ENCODE measurements at regions not wholly inside any gene's neighbourhood (a gene's known extent, or its start where the extent isn't known, plus 50 kb on each side); places are given as distances from the start of the nearest gene placed in this dataset.

- DNase-seq, result no peak
Observed at GRCh38 chr6:1081551-1082284, 230.2 kb upstream of the FOXQ1 start.

DNA sequence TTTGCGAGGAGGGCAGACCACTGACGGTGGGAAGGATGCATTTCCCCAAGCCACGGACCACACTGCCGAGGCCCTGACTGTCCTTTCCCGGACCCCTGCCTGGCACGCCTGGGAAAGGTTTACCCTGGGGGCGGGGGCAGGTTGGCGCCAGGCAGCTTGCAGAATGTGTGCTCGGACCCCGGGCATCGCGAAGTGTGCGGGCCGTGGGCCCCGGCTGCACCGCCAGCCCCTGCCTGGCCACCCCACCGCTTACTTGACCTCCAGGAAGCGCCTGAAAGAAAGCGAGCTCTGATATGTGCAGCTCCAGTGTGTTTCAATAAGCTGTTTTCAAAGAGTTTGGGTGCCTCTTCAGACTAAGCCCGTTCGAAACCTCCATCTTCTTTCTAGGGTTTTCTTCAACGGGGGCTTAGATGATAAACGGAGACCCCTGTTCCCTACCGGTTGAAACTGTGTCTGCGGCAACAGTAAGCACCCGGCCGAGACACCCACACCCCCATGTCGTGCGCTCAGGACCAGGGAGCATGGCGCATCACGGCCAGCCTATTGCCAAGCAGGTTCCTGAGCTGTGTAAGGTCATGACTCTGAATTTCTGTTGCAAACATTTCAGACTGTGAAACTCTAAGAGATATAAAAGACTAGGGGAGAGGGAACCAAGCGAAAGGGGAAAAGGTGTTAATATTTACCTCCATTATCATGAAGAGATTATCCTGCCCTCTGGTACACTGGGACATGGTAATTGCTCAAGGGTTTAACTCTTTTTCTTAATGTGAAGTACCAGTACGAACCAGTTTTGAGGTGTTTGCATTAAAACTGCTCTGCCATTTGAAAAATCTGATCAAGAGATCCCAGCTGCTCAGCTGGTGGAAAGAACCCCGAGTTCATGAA is 231.2 kb upstream of the FOXQ1 start:
- DNase-seq, result no peak

GRCh38 chr6:1079525-1079924 is 232.4 kb upstream of the FOXQ1 start:
- DNase-seq, result no peak

DNA sequence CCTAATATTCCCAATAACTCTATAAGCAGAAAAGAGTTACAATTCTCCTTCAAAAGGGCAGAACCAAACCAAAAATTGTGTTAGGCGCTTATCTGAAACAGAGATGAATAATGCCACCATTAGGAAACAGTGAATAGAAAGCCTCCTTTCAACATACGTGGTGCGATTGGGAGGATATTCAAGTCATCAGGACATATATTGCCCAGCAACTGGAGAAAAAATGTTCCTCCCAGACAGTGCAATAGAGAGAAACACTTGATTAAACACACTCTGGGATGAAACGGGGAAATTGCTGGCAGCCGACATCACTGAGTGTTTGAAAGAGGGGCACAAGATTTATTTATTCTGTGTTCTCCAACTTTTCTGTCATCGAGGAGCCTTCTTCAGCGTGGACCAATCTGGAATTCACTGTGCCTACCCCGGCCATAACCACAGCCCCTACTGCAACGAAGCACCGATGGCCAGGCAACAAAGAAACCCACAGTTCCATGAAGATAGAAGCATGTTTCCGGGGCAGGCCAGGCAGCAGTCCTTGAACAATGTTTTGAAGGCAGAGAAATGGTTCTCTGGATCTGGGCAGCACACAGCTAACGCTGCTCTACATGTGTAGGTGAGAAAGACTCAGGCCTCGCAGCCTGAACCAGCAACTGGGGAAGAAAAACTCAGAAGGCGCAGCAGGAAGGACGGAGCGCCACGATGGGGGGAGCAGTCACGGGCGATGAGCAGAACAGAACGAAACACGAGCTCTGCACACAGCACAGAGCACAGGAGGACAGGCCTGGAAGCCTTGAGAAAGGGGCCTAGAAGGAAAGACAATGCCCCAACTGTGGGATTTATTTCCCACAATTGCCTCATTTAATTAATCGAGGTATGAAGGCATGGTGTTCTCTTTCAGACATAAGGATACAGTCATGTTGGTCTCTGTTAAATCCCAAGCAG is 234.2 kb upstream of the FOXQ1 start:
- no peak for DNase-seq

DNA sequence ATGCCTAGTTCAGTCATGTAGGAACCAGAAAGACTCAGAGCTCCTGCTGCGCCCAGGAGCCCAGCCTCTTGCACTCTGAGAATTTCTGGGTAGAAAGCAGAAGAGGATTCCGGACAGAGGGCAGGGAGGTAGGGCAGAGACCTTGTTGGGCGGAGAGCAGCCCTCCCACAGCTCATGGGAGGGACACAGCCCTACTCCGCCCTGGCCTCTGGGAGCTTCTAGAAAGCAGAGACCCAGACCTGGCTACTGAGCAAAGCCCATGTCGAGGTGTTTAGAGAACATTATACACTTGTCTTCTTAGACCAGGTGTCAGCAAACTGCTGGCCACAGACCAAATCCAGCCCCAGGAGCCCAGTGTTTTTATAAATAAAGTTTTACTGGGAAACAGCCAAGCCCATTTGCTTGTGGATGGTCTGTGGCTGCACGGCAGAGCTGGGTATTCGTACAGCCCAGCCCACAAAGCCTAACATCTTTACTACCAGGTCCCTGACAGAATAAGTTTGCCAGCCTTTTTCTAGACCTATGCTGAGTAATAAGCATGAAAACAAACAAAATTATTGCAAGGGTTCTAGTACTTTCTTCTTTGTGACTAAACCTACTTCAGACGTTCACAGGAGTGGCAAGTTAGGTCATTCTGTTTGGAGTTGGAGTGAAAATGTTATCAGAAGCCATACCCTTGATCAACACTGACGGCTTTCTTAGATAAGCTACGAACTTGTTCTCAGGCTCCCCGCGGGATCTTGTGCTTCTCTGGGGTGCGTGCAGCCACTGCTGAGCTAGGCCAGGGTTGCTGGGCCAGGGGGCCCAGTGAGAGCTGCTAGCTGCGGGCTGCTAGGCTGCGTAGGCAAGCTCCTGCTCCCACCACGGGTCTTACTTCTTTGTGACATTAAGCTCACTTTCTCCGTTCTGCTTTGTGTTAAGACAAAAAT is 235.1 kb upstream of the FOXQ1 start:
- no peak for DNase-seq

DNA sequence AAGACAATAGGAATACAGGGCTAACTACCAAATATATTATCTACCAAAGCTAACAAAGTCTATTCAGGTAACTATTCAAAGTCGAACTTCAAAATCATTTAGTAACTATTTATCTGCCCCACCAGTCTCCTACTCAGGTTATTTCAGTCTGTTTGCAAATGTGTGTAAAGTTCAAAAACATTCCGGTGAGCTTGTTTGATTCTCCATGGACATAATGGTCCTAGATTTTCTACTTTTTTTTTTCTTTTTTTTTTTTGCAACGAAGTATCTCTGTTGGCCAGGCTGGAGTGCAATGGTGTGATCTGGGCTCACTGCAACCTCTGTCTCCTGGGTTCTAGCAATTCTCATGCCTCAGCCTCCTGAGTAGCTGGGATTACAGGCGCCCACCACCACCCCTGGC is 236.0 kb upstream of the FOXQ1 start:
- DNase-seq, result no peak

GRCh38 chr6:1075444-1075843 is 236.5 kb upstream of the FOXQ1 start:
- no peak for DNase-seq

DNA sequence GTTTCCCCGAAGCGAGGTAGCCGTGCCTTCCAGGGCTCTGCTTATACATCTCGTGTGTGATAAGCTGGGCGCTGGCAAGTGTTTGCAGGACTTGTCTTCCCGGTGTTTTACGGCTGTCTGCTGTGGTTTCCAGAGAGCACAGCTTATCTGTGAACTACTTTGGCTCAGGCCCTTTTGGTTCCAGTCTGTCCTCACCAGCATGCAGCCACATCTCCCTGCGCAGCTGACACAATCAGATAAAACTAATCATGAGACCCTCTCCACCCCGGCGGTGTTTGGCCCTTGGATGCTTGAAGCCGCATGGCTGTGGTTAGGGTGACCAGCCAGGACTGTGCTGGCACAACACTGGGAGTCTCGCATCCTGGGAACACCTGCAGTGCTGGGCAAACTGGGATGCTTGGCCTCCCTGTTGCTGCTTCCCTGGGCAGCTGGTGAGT is 241.8 kb upstream of the FOXQ1 start:
- no peak for DNase-seq

DNA sequence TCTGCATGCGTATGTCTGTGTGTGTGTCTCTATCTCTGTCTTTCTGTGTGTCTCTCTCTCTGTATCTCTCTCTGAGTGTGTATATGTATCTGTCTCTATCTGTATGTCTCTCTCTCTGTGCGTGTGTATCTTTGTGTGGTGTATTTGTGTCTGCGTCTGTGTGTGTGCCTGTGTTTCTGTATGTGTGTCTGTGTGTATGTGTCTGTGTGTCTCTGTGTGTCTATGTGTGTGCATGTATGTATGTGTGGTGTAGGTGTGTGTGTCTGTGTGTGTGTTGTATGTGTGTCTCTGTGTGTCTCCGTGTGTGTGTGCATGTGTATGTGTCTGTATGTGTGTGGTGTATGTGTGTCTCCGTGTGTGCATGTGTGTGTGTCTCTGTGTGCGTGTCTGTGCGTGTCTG is 243.0 kb upstream of the FOXQ1 start:
- no peak for DNase-seq

GRCh38 chr6:1068068-1068467 is 243.8 kb upstream of the FOXQ1 start:
- no peak for DNase-seq

DNA sequence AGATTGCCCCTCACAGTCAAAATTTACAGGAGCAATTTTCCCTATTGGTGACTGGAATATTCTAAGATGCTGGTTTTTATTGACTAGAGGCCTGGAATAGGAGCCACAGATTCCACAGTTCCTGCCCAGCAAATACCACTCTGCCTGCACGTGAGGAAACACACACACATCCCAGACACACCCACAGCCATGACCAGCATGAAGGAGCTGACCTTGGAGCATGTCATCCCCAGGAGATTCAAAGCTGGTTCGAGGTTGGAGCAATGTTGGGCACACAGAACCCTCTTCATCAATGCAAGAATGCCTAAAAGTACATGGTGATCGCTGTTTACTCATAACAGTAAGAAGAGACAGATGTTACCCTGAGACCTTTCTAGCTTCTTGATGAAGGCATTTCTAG is 244.6 kb upstream of the FOXQ1 start:
- DNase-seq, result no peak

GRCh38 chr6:1066449-1067090 is 245.3 kb upstream of the FOXQ1 start:
- no peak for DNase-seq

GRCh38 chr6:1065986-1066385 is 245.9 kb upstream of the FOXQ1 start:
- DNase-seq, result no peak

DNA sequence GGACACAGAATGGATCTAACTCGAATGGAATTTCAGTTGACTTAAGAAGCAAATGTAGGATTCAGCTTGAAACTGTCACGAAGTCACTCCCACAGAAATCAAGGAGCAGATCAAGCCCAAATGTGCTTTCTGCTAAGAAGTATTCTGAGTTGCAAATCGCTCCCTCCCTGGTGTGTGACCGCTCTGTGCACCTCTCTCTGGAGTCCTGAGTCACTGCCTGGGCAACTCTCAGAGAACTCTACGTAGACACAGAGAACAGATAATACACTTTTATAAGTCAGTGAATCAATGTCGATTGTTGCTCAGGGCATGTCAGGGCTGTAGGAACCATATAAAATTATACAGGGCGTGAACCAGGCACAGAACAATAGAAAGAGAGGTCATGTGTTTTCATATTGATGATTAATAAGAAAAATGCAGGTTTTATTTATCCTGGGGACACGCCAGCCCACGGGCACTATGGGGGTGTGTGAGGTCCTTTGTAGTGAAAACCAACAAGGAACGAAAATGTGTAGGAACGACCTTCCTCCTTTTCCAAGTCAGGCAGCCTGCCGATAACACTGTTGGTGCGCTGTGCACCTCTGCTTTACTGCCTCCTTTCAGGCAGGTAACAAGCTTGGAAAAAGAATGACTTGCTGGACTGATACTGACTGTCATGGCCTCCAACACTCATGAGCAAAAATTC is 248.1 kb upstream of the FOXQ1 start:
- no peak for DNase-seq

GRCh38 chr6:1062786-1063545 is 248.9 kb upstream of the FOXQ1 start:
- DNase-seq, result no peak

DNA sequence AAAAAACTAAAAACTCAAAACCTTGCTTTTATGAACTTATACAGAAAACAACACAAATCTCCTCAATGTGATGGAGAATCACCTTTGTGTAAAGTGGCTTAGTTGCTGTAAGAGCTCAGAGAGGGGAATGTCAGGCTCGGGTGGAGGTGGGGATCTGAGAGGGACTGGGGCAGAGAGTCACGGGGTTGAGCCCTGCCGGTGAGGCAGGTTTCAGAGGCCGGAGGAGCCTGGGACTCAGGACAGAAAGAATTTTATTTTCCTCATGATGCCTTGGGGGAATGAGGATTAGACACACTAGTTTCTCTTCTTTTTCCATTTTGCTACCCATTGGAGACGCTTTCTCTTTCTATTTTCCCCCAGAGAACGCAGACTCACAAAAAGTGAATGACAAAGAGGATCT is 252.3 kb upstream of the FOXQ1 start:
- no peak for DNase-seq

GRCh38 chr6:1057490-1058135 is 254.3 kb upstream of the FOXQ1 start:
- no peak for DNase-seq

GRCh38 chr6:1055015-1055921 is 256.6 kb upstream of the FOXQ1 start:
- DNase-seq, result no peak

DNA sequence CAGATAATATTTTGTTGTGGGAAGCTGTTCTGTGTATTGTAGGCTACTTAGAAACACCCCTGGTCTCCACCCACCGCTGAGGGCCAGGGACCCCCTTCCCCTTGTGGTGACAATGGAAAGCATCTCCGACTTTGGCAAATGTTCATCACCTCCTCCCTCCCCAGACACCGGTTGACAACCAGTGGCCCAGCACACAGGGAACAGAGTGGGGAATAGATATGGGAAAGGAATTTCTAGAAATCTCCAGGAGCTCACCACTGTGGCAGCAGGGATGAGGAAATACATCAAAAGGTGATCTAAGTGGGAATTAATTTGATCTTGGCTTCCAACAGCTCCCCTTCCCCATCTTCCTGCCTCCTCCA is 257.3 kb upstream of the FOXQ1 start:
- no peak for DNase-seq
